NT2/D1 (cell line): ENCODE measurements at regions not wholly inside any gene's neighbourhood (a gene's known extent, or its start where the extent isn't known, plus 50 kb on each side); places are given as distances from the start of the nearest gene placed in this dataset.

Source experiments
- YY1 ChIP-seq: IDR thresholded peaks from 2 replicates; pipeline ENCODE4 v1.6.1; 2011; ENCODE audit not compliant: insufficient read length, insufficient read depth
- ZNF274 ChIP-seq: IDR thresholded peaks from 2 replicates; pipeline ENCODE4 v1.6.1; 2011; ENCODE audit warnings: mild to moderate bottlenecking, low read depth, low read length

DNA sequence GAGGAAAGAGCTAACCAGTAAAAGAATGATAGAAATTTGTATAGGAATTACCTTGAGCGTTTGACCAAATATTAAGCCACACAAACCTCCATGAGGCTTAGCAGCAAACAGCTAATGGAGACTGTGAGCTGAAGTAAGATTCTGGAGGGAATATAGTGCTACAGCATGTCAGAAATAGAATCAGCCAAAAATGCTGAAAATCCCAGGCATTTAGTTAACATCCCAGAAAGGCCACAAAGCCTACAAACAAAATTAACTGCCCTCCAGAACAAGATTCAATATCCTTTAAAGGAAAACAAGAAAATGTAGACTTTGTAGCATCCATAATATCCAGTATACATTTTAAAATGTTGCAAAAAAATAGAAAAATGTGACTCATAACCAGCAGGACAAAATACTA lies 257.8 kb upstream of the TUSC1 start:
- TF ChIP-seq YY1 (no peak), ZNF274 (no peak)
